ENCODE measurements at regions not wholly inside any gene's neighbourhood (a gene's known extent, or its start where the extent isn't known, plus 50 kb on each side); places are given as distances from the start of the nearest gene placed in this dataset.

- no peak for TF ChIP-seq CTCF (IDR thresholded peaks at IDR 0.05)
- no peak for DNase-seq (ENCODE audit: low spot score in 2 of 2)
- no peaks in the 10 kb centered on the region for H3K27me3 ChIP-seq
- no peaks in the 10 kb centered on the region for H3K4me1 ChIP-seq
- no peaks in the 10 kb centered on the region for H3K9me3 ChIP-seq
- H3K27ac ChIP-seq: no peak overlapping the region
- no peak overlapping the region for H3K4me3 ChIP-seq
- no peaks in the 10 kb centered on the region for H3K36me3 ChIP-seq
- intact Hi-C loops (cut with DNase I): no loop called here
These were observed 152.7 kb upstream of the DAB2 start for GRCh38 chr5:39577529-39577928.

- TF ChIP-seq CTCF (IDR thresholded peaks at IDR 0.05): peak; percentile 38 to 72 (median 65)
- Histone ChIP-seq H3K4me1 (no peaks in the 10 kb centered on the region), H3K4me3 (no peak overlapping the region), H3K27ac (no peak overlapping the region), H3K36me3 (no peaks in the 10 kb centered on the region), H3K9me3 (no peaks in the 10 kb centered on the region), H3K27me3 (no peaks in the 10 kb centered on the region)
- DNase-seq (ENCODE audit: low spot score in 2 of 2): no peak
- intact Hi-C loops (cut with DNase I): loop anchor here (1.0 to 2.0 kb wide), 2 partner anchors 194 to 354 kb away; no protein-coding TSS in a partner anchor
These were observed 145.7 kb upstream of the DAB2 start for GRCh38 chr5:39570403-39571027.

- Histone ChIP-seq H3K9me3 (no peaks in the 10 kb centered on the region), H3K36me3 (no peaks in the 10 kb centered on the region), H3K27me3 (no peaks in the 10 kb centered on the region), H3K4me1 (no peaks in the 10 kb centered on the region), H3K4me3 (no peak overlapping the region), H3K27ac (no peak overlapping the region)
- no peak for DNase-seq (ENCODE audit: low spot score in 2 of 2)
- TF ChIP-seq CTCF (IDR thresholded peaks at IDR 0.05): no peak
- intact Hi-C loops (cut with DNase I): loop anchor here (1.0 to 2.0 kb wide), 2 partner anchors 194 to 353 kb away; no protein-coding TSS in a partner anchor
These were observed 145.1 kb upstream of the DAB2 start for GRCh38 chr5:39569857-39570256.

- H3K36me3 ChIP-seq: no peaks in the 10 kb centered on the region
- no peak overlapping the region for H3K4me3 ChIP-seq
- no peak overlapping the region for H3K27ac ChIP-seq
- no peaks in the 10 kb centered on the region for H3K9me3 ChIP-seq
- no peaks in the 10 kb centered on the region for H3K4me1 ChIP-seq
- no peaks in the 10 kb centered on the region for H3K27me3 ChIP-seq
- TF ChIP-seq CTCF (IDR thresholded peaks at IDR 0.05): no peak
- no peak for DNase-seq (ENCODE audit: low spot score in 2 of 2)
- intact Hi-C loops (cut with DNase I): no loop called here
These were observed 142.1 kb upstream of the DAB2 start for GRCh38 chr5:39566891-39567290.

- Histone ChIP-seq H3K4me3 (no peak overlapping the region), H3K9me3 (no peaks in the 10 kb centered on the region)
These were observed 141.2 kb upstream of the DAB2 start for GRCh38 chr5:39566029-39566428.

More at GRCh38 chr5:39566029-39566428, 141.2 kb upstream of the DAB2 start:
- DNase-seq (ENCODE audit: low spot score in 2 of 2): no peak
- no peaks in the 10 kb centered on the region for H3K4me1 ChIP-seq
- no peaks in the 10 kb centered on the region for H3K36me3 ChIP-seq
- TF ChIP-seq CTCF (IDR thresholded peaks at IDR 0.05): no peak
- no peaks in the 10 kb centered on the region for H3K27me3 ChIP-seq
- no peak overlapping the region for H3K27ac ChIP-seq
- intact Hi-C loops (cut with DNase I): no loop called here

Data from ascending aorta (tissue), 2 donors.